Activated CD4-positive, alpha-beta T cell treated with anti-CD3 and anti-CD28 coated beads, Interleukin-2, amount 50 U/mL, for 24 hours (primary cell): ENCODE measurements at regions not wholly inside any gene's neighbourhood (a gene's known extent, or its start where the extent isn't known, plus 50 kb on each side); places are given as distances from the start of the nearest gene placed in this dataset.
"Not testable (repeated sequence)": the region's sequence is repeated elsewhere in the genome, so short reads cannot be mapped to it uniquely, and the experiment has no call there.

Source experiments
- DNase-seq, 2 donors: peaks; one replicate each; pipeline ENCODE4 v3.0.0-alpha.2; 2020; ENCODE audit warnings: low read depth in 1 of 2, low spot score in 1 of 2

GRCh38 chr9:90466441-90466840, 176.2 kb downstream of the DIRAS2 start:
- DNase-seq, result no peak

GRCh38 chr9:90469435-90469834, 173.2 kb downstream of the DIRAS2 start:
- no peak for DNase-seq

GRCh38 chr9:90469865-90470387, 172.7 kb downstream of the DIRAS2 start:
- no peak for DNase-seq

GRCh38 chr9:90476058-90476457, 166.6 kb downstream of the DIRAS2 start:
- DNase-seq, result no peak

GRCh38 chr9:90477535-90477934, 165.1 kb downstream of the DIRAS2 start:
- DNase-seq, result no peak

GRCh38 chr9:90478821-90479220, 163.8 kb downstream of the DIRAS2 start:
- DNase-seq, result no peak

- no peak for DNase-seq
These were observed 157.6 kb downstream of the DIRAS2 start for GRCh38 chr9:90485028-90485427.

- DNase-seq, result no peak
These were observed 153.6 kb downstream of the DIRAS2 start for GRCh38 chr9:90489066-90489465.

- no peak for DNase-seq
These were observed 142.9 kb downstream of the DIRAS2 start for GRCh38 chr9:90499761-90500160.

- no peak for DNase-seq
These were observed 140.5 kb downstream of the DIRAS2 start for GRCh38 chr9:90502134-90502533.

GRCh38 chr9:90504486-90504885, 138.1 kb downstream of the DIRAS2 start:
- DNase-seq, result no peak

- no peak for DNase-seq
These were observed 136.9 kb downstream of the DIRAS2 start for GRCh38 chr9:90505695-90506094.

- DNase-seq, result not testable (repeated sequence)
These were observed 136.2 kb downstream of the DIRAS2 start for GRCh38 chr9:90506402-90506801.

GRCh38 chr9:90507621-90508020, 135.0 kb downstream of the DIRAS2 start:
- DNase-seq, result no peak

GRCh38 chr9:90508940-90509339, 133.7 kb downstream of the DIRAS2 start:
- no peak for DNase-seq

- DNase-seq, result no peak
These were observed 130.9 kb downstream of the DIRAS2 start for GRCh38 chr9:90511711-90512110.

- no peak for DNase-seq
These were observed 127.7 kb downstream of the DIRAS2 start for GRCh38 chr9:90514877-90515276.

- DNase-seq, result no peak
These were observed 127.1 kb downstream of the DIRAS2 start for GRCh38 chr9:90515510-90515909.

- DNase-seq, result no peak
These were observed 125.5 kb downstream of the DIRAS2 start for GRCh38 chr9:90517103-90517502.

GRCh38 chr9:90521811-90522570, 120.6 kb downstream of the DIRAS2 start:
- DNase-seq, result no peak

- no peak for DNase-seq
These were observed 118.7 kb downstream of the DIRAS2 start for GRCh38 chr9:90523958-90524357.

GRCh38 chr9:90526386-90526785, 116.2 kb downstream of the DIRAS2 start:
- DNase-seq, result no peak

- not testable (repeated sequence) for DNase-seq
These were observed 106.5 kb downstream of the DIRAS2 start for GRCh38 chr9:90536094-90536493.
